MM.1S (cell line): ENCODE measurements at regions not wholly inside any gene's neighbourhood (a gene's known extent, or its start where the extent isn't known, plus 50 kb on each side); places are given as distances from the start of the nearest gene placed in this dataset.

ENCODE experiments used
- DNase-seq: peaks from one replicate; pipeline ENCODE4 v3.0.0-alpha.2; 2015
- H2AFZ ChIP-seq: fragments of 300-600 bp; sonication (generic); 2 replicates; pipeline ENCODE4 v1.6.0; 2016; ENCODE audit warnings: antibody characterized with exemption, low read length
- H3F3A ChIP-seq: fragments of 300-600 bp; sonication (generic); 2 replicates; pipeline ENCODE4 v1.6.1; 2016; ENCODE audit warnings: mild to moderate bottlenecking, antibody characterized with exemption, low read length, moderate library complexity, mixed read lengths; ENCODE audit not compliant: insufficient read depth
- H3K27ac ChIP-seq: fragments of 300-600 bp; sonication (generic); 2 replicates; pipeline ENCODE4 v1.5.1; 2016; ENCODE audit warnings: mild to moderate bottlenecking, low read length
- H3K27me3 ChIP-seq: fragments of 300-600 bp; sonication (generic); replicated peaks from 2 replicates; pipeline ENCODE4 v1.6.0; 2016; ENCODE audit warnings: low read length; ENCODE audit not compliant: insufficient read depth
- H3K36me3 ChIP-seq: fragments of 300-600 bp; sonication (generic); replicated peaks from 2 replicates; pipeline ENCODE4 v1.6.1; 2016; ENCODE audit warnings: mild to moderate bottlenecking, low read length, mixed read lengths; ENCODE audit not compliant: insufficient read depth
- H3K4me1 ChIP-seq: fragments of 300-600 bp; sonication (generic); 2 replicates; pipeline ENCODE4 v1.6.1; 2016; ENCODE audit warnings: low read length, mixed read lengths
- H3K4me2 ChIP-seq: fragments of 300-600 bp; sonication (generic); 2 replicates; pipeline ENCODE4 v1.6.0; 2016; ENCODE audit warnings: low read depth, low read length
- H3K4me3 ChIP-seq: fragments of 300-600 bp; sonication (generic); 2 replicates; pipeline ENCODE4 v1.5.1; 2016; ENCODE audit warnings: low read length, mixed read lengths
- H3K79me2 ChIP-seq: fragments of 300-600 bp; sonication (generic); 2 replicates; pipeline ENCODE4 v1.6.1; 2016; ENCODE audit warnings: mixed run types, low read length, mixed read lengths
- H3K9ac ChIP-seq: fragments of 300-600 bp; sonication (generic); 2 replicates; pipeline ENCODE4 v1.6.1; 2016; ENCODE audit warnings: low read length, mixed read lengths
- H3K9me2 ChIP-seq: fragments of 300-600 bp; sonication (generic); replicated peaks from 2 replicates; pipeline ENCODE4 v1.6.1; 2016; ENCODE audit warnings: mild to moderate bottlenecking, low read length, mixed read lengths; ENCODE audit not compliant: insufficient read depth
- H3K9me3 ChIP-seq: fragments of 300-600 bp; sonication (generic); replicated peaks from 2 replicates; pipeline ENCODE4 v1.6.1; 2016; ENCODE audit warnings: mild to moderate bottlenecking, low read length, mixed read lengths; ENCODE audit not compliant: insufficient read depth
- H4K20me1 ChIP-seq: fragments of 300-600 bp; sonication (generic); 2 replicates; pipeline ENCODE4 v1.6.1; 2016; ENCODE audit warnings: mild to moderate bottlenecking, low read length, moderate library complexity, mixed read lengths; ENCODE audit not compliant: insufficient read depth
- EZH2 ChIP-seq: fragments of 300-600 bp; sonication (generic); optimal IDR thresholded peaks from 2 replicates; pipeline ENCODE3; 2017; ENCODE audit warnings: low read depth, mild to moderate bottlenecking, antibody characterized with exemption, low read length, mixed read lengths
- EZH2phosphoT487 ChIP-seq: fragments of 300-600 bp; sonication (generic); IDR thresholded peaks from 2 replicates; pipeline ENCODE4 v1.6.1; 2018; ENCODE audit warnings: antibody characterized with exemption, low read length
- TF ChIP-seq, protein P1 (sequence below): fragments of 300-600 bp; sonication (generic); IDR thresholded peaks from 2 replicates; pipeline ENCODE4 v1.5.1; 2016; ENCODE audit warnings: antibody characterized with exemption, low read length, mixed read lengths

DNA sequence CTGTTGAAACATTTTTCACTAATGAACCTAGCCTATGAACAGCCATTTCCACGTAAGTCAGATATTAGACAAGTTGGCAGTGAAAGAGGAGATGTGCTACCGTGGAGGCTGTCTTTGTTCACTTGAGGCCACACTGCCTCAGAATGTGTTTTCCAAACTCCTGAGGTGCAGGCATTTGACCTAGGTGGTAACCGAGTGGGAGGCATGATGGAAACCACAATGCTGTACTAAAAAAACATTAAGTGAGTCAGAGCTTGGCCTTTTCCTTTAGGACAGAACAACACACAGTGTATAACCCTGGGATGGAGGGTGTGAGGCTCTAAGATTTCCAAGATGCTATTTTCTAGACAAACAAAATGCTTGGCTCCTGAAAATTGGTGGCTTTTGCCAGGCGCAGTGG is 406.3 kb downstream of the SOX2 start:
- Histone ChIP-seq H3K9me2 (no peaks in the 10 kb centered on the region), H3F3A (no peaks in the 10 kb centered on the region), H3K4me3 (no peak overlapping the region), H3K36me3 (no peaks in the 10 kb centered on the region), H3K9ac (no peak overlapping the region), H2AFZ (no peak overlapping the region), H3K27ac (no peak overlapping the region), H3K4me2 (no peak overlapping the region), H3K27me3 (no peaks in the 10 kb centered on the region), H3K4me1 (no peaks in the 10 kb centered on the region), H3K9me3 (no peaks in the 10 kb centered on the region), H4K20me1 (no peaks in the 10 kb centered on the region), H3K79me2 (no peaks in the 10 kb centered on the region)
- DNase-seq = no peak
- TF ChIP-seq, protein P1, sequence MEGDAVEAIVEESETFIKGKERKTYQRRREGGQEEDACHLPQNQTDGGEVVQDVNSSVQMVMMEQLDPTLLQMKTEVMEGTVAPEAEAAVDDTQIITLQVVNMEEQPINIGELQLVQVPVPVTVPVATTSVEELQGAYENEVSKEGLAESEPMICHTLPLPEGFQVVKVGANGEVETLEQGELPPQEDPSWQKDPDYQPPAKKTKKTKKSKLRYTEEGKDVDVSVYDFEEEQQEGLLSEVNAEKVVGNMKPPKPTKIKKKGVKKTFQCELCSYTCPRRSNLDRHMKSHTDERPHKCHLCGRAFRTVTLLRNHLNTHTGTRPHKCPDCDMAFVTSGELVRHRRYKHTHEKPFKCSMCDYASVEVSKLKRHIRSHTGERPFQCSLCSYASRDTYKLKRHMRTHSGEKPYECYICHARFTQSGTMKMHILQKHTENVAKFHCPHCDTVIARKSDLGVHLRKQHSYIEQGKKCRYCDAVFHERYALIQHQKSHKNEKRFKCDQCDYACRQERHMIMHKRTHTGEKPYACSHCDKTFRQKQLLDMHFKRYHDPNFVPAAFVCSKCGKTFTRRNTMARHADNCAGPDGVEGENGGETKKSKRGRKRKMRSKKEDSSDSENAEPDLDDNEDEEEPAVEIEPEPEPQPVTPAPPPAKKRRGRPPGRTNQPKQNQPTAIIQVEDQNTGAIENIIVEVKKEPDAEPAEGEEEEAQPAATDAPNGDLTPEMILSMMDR = no peak
- TF ChIP-seq EZH2phosphoT487 = no peak
- TF ChIP-seq EZH2 = no peak

DNA sequence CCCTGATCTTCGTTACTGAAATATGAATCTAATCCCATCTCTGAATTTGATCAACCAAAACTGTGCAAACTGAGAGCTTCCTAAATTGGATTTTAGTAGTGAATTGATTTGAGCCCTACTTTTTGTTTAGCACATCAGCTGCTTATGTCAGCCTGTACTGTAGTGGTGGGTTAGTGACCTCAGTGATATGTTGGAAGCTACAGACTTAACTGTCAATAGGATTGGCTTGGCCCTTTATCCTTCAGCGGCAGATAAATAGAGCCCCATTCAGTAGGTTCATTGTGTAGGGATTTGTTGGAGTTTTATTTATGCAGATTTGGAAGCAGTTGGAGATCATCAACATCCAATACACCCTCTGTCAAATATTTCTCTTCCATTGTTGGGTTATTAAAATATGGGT is 409.7 kb downstream of the SOX2 start:
- no peaks in the 10 kb centered on the region for H3F3A ChIP-seq
- no peaks in the 10 kb centered on the region for H3K36me3 ChIP-seq
- H3K9me3 ChIP-seq = no peaks in the 10 kb centered on the region
- H2AFZ ChIP-seq = no peak overlapping the region
- no peaks in the 10 kb centered on the region for H3K79me2 ChIP-seq
- H3K4me1 ChIP-seq = no peaks in the 10 kb centered on the region
- TF ChIP-seq, protein P1 = no peak
- no peak for TF ChIP-seq EZH2
- TF ChIP-seq EZH2phosphoT487 = no peak
- H3K9ac ChIP-seq = no peak overlapping the region
- H3K4me2 ChIP-seq = no peak overlapping the region
- H3K4me3 ChIP-seq = no peak overlapping the region
- H3K9me2 ChIP-seq = no peaks in the 10 kb centered on the region
- DNase-seq = no peak
- H3K27ac ChIP-seq = no peak overlapping the region
- H4K20me1 ChIP-seq = no peaks in the 10 kb centered on the region
- no peaks in the 10 kb centered on the region for H3K27me3 ChIP-seq

DNA sequence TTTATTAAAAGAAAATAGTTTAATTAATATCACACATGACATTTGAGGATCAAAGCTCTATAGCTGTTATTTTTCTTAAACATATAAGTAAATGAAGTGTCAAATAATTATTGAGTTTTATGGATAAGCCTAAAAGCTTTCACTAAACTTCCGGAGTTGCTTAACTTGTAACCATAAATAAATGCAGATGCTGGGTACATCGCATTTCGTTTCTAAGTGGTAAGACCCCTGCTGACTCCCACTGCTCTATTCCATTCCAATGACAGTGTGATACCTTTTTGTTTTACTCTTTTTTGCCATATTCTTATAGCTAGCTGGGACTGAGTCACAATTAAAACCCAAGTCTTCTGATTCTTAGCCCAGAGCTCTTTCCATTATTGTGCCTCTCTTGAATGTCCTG is 411.1 kb downstream of the SOX2 start:
- no peak overlapping the region for H2AFZ ChIP-seq
- TF ChIP-seq EZH2phosphoT487 (no peak), EZH2 (no peak)
- TF ChIP-seq, protein P1 = no peak

More for the DNA sequence above, 411.1 kb downstream of the SOX2 start:
- H3K27ac ChIP-seq = no peak overlapping the region
- H3K79me2 ChIP-seq = no peaks in the 10 kb centered on the region
- H3K9ac ChIP-seq = no peak overlapping the region
- H3K9me3 ChIP-seq = no peaks in the 10 kb centered on the region
- no peaks in the 10 kb centered on the region for H3K27me3 ChIP-seq
- H3K4me3 ChIP-seq = no peak overlapping the region
- H3K36me3 ChIP-seq = no peaks in the 10 kb centered on the region
- no peaks in the 10 kb centered on the region for H3K4me1 ChIP-seq
- no peak for DNase-seq
- no peaks in the 10 kb centered on the region for H3F3A ChIP-seq
- H3K4me2 ChIP-seq = no peak overlapping the region
- H4K20me1 ChIP-seq = no peaks in the 10 kb centered on the region
- no peaks in the 10 kb centered on the region for H3K9me2 ChIP-seq
